ENCODE measurements at regions not wholly inside any gene's neighbourhood (a gene's known extent, or its start where the extent isn't known, plus 50 kb on each side); places are given as distances from the start of the nearest gene placed in this dataset.
"Not testable (repeated sequence)": the region's sequence is repeated elsewhere in the genome, so short reads cannot be mapped to it uniquely, and the experiment has no call there.

GRCh38 chr17:34006126-34006525 is 249.0 kb upstream of the CCL2 start:
- no peak for DNase-seq

GRCh38 chr17:34008125-34008524 is 247.0 kb upstream of the CCL2 start:
- no peak for DNase-seq

- DNase-seq, result no peak
Measured at GRCh38 chr17:34009912-34010311, 245.2 kb upstream of the CCL2 start.

- DNase-seq, result no peak
Measured at GRCh38 chr17:34010534-34010933, 244.6 kb upstream of the CCL2 start.

- DNase-seq, result no peak
Measured at GRCh38 chr17:34011599-34011998, 243.5 kb upstream of the CCL2 start.

GRCh38 chr17:34012709-34013375 is 242.2 kb upstream of the CCL2 start:
- DNase-seq, result no peak

GRCh38 chr17:34015253-34015652 is 239.8 kb upstream of the CCL2 start:
- DNase-seq, result no peak

- peak in 6 of 51 donors; percentile 1 to 25 (median 8) for DNase-seq
Measured at GRCh38 chr17:34024386-34024785, 230.7 kb upstream of the CCL2 start.

- DNase-seq, result peak in 2 of 51 donors; percentile 8 to 21
Measured at GRCh38 chr17:34024806-34025551, 230.1 kb upstream of the CCL2 start.

- not testable (repeated sequence) for DNase-seq
Measured at GRCh38 chr17:34030601-34031000, 224.5 kb upstream of the CCL2 start.

- not testable (repeated sequence) for DNase-seq
Measured at GRCh38 chr17:34032305-34032704, 222.8 kb upstream of the CCL2 start.

GRCh38 chr17:34038786-34039185 is 216.3 kb upstream of the CCL2 start:
- not testable (repeated sequence) for DNase-seq

- not testable (repeated sequence) for DNase-seq
Measured at GRCh38 chr17:34039213-34039612, 215.9 kb upstream of the CCL2 start.

- DNase-seq, result not testable (repeated sequence)
Measured at GRCh38 chr17:34039759-34040555, 215.1 kb upstream of the CCL2 start.

GRCh38 chr17:34045990-34046389 is 209.1 kb upstream of the CCL2 start:
- no peak for DNase-seq

GRCh38 chr17:34051046-34051445 is 204.0 kb upstream of the CCL2 start:
- DNase-seq, result no peak

- no peak for DNase-seq
Measured at GRCh38 chr17:34054495-34054894, 200.6 kb upstream of the CCL2 start.

- DNase-seq, result no peak
Measured at GRCh38 chr17:34055606-34056005, 199.5 kb upstream of the CCL2 start.

- no peak for DNase-seq
Measured at GRCh38 chr17:34059423-34060220, 195.5 kb upstream of the CCL2 start.

- DNase-seq, result no peak
Measured at GRCh38 chr17:34066528-34066927, 188.6 kb upstream of the CCL2 start.

GRCh38 chr17:34067011-34067410 is 188.1 kb upstream of the CCL2 start:
- DNase-seq, result no peak

Measured in hypothalamus (tissue), 51 donors.